Lower leg skin (tissue), 4 donors: ENCODE measurements at regions not wholly inside any gene's neighbourhood (a gene's known extent, or its start where the extent isn't known, plus 50 kb on each side); places are given as distances from the start of the nearest gene placed in this dataset.

Experiments used
- DNase-seq, 2 donors: peaks; one replicate each; pipeline ENCODE4 v3.0.0-alpha.2; 2019; ENCODE audit warnings: low spot score in 2 of 2
- H3K4me3 ChIP-seq: fragments of 200-600 bp; sonication (generic); 2 replicates; pipeline ENCODE4 v1.5.1; 2017; ENCODE audit warnings: mild to moderate bottlenecking, low read depth; ENCODE audit not compliant: poor library complexity, severe bottlenecking
- POLR2A ChIP-seq, 2 donors: fragments of 450-650 bp; IDR thresholded peaks; one replicate each; pipeline ENCODE4 v1.6.1; 2016 to 2017; ENCODE audit warnings: antibody characterized with exemption in 2 of 2, mild to moderate bottlenecking in 1 of 2, moderate library complexity in 1 of 2
- WGBS, 2 donors: methylation state at CpG; one replicate each; pipeline ENCODE4 v1.1.5; 2018; 5-methylcytosine and 5-hydroxymethylcytosine counted together
- intact Hi-C: fragments of 100-400 bp; cut with DNase I; formaldehyde crosslinking; loops from one replicate; pipeline ENCODE4 v1.15.0; 2023; ENCODE audit warnings: low total_unique reads
- TF ChIP-seq, protein P1 (sequence below), 3 donors: fragments of 450-650 bp; IDR thresholded peaks; one replicate each; pipeline ENCODE4 v1.5.1; 2016; ENCODE audit warnings: antibody characterized with exemption in 3 of 3, mild to moderate bottlenecking in 3 of 3, moderate library complexity in 2 of 3

DNA sequence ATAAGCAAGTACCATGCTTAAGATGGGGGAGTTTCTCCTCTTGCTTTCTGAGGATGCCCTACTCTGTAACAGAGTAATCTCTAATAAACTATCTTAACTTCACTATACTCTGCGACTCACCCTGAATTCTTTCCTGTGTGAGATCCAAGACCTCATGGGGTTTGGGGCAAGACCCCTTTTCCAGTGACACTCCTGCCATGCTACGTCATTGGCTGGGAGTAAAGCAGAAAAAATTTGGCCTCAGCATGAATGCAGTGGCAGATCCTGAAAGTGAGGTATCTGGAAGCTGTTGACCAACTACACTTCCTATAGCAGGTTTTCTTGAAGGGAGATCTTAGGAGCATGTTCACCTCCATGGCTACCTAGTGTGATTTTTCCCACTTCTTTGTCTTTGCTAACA, 109.1 kb upstream of the MED14 start:
- TF ChIP-seq, protein P1, sequence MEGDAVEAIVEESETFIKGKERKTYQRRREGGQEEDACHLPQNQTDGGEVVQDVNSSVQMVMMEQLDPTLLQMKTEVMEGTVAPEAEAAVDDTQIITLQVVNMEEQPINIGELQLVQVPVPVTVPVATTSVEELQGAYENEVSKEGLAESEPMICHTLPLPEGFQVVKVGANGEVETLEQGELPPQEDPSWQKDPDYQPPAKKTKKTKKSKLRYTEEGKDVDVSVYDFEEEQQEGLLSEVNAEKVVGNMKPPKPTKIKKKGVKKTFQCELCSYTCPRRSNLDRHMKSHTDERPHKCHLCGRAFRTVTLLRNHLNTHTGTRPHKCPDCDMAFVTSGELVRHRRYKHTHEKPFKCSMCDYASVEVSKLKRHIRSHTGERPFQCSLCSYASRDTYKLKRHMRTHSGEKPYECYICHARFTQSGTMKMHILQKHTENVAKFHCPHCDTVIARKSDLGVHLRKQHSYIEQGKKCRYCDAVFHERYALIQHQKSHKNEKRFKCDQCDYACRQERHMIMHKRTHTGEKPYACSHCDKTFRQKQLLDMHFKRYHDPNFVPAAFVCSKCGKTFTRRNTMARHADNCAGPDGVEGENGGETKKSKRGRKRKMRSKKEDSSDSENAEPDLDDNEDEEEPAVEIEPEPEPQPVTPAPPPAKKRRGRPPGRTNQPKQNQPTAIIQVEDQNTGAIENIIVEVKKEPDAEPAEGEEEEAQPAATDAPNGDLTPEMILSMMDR (IDR thresholded peaks at IDR 0.05), result no peak
- TF ChIP-seq POLR2A (IDR thresholded peaks at IDR 0.05), result no peak
- DNase-seq, result no peak
- no peak overlapping the region for H3K4me3 ChIP-seq
- intact Hi-C loops, result no loop called here
- WGBS, 2 donors, result 82 to 100% methylated on average over 2 of the region's 2 CpGs

DNA sequence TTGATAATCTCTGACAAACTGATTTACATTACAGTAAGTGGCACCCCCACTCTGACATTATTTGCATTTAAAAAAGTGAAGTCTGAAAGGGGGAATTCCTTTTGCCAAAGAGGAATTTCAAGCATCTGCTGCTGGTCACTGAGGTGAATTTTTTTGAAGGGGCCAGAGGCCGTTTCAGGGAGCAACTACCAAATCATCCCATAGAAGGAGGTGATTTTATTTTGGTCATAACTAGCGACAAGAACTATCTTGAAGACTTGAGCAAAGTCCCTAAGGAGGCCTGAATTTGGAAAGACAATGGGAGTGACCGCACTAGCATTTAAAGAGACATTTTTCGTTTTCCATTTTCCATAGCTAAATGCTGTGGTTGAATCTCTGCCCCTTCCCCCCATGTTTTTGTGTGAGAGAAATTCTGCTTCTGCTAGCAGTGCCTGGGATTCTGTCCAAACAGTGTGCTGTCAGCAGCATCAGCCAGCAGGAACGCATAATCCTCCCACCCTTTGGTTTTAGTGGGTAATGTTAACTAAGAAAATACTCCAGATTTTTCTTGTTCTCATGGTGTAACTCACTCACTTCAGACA, 110.1 kb upstream of the MED14 start:
- no peak overlapping the region for H3K4me3 ChIP-seq
- TF ChIP-seq POLR2A (IDR thresholded peaks at IDR 0.05), result no peak
- TF ChIP-seq, protein P1 (IDR thresholded peaks at IDR 0.05), result no peak
- WGBS, 2 donors, result 21 to 39% methylated on average over 5 of the region's 5 CpGs
- intact Hi-C loops, result no loop called here
- DNase-seq, result no peak

DNA sequence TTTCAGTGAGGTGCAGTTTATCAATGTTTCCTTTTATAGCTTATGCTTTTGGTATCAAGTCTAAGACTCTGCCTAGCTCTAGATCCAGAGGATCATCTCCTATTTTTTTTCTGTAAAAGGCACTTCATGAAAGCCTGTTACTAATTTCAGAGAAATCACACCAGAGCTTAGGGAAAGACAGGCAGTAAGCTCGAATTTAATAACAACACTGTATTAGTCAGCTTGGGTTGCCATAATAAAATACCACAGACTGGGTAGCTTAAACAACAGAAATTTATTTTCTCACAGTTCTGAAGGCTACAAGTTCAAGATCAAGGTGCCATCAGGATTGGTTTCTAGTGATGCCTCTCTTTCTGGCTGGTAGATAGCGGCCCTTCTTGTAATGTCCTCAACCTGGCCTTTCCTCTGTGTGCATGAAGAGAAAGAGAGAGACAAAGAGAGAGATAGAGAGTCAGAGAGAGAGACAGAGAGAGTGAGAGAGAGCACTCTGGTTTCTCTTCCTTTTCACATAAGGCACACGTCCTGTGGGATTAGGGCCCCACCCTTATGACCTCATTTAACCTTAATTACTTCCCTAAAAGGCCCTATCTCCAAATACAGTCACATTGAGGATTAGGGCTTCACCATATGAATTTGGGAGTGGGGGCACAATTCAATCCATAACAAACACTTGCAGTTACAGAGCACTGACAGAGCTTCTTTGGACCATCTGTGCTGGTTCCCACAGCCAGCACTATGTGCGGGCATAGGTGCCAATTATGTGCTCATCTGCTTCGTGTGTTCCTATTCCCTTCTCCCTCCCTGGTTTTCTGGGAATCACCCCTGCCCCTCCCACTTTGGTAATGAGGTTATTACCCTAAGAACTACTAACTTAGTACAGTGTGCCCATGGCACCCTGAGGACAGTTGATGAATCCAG, 114.8 kb upstream of the MED14 start:
- TF ChIP-seq, protein P1 (IDR thresholded peaks at IDR 0.05), result no peak
- no peak for TF ChIP-seq POLR2A (IDR thresholded peaks at IDR 0.05)
- 68% methylated on average over 5 of the region's 5 CpGs for WGBS, 2 donors
- no peak overlapping the region for H3K4me3 ChIP-seq
- intact Hi-C loops, result no loop called here
- no peak for DNase-seq

DNA sequence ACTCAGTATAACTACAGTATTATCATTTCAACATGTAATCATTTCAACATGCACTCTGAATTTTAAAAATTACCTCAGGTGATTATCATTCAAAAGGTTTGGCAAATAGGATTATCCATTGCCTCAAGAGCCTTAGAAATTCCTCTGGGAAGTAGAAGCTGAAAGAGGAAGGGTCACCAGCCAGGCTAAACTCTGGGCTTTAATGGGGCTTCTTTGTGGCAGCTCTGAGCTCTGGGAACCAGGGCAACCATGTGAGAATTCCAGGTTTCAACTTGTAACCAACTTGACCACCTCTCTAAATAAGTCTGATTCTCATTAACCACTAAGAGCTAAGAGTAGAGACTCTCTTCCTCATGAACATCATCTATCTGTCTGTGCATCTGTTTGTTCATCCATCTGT, 117.2 kb upstream of the MED14 start:
- no peak overlapping the region for H3K4me3 ChIP-seq
- DNase-seq, result no peak
- TF ChIP-seq POLR2A (IDR thresholded peaks at IDR 0.05), result no peak
- TF ChIP-seq, protein P1 (IDR thresholded peaks at IDR 0.05), result no peak
- intact Hi-C loops, result no loop called here

DNA sequence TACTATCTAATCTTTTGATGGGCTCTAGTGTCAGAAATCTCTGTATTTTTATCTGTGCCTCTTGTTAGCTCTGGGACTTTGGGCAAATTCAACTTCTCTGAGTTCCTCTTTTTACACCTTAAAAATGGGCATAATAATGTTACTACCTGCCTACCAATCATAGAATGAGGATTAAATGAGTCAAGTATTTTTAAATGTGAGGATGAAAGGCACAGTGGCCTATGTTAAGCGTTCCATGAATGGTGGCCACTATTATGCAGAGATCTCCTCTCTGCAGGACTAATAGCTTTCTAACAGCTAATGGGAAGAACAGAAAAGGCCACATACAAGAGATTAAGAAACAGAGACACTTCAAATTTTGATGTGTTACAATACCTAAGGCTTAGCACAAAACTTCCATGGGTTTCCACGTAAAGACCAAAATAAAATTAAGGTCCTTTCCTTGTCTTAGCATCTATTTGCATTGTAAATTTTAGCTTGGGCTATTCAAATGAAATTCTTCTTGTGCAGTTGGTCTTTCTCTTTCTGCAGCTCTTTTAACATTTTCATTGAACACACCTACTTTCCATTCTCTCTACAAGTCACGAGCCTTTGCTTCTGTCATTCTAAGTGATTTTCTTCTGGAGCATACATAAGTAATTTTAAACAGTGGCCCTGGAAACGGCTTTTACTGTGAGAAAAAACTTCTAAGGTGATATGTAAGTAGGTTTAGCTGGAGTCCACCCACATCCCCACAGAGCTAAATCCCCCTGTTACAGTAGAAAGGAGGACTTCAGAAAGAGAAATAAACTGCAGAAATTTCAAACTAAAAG, 117.9 kb upstream of the MED14 start:
- WGBS, 2 donors, result 51 to 88% methylated on average over 4 of the region's 4 CpGs
- DNase-seq, result no peak
- no peak overlapping the region for H3K4me3 ChIP-seq
- intact Hi-C loops, result no loop called here
- TF ChIP-seq, protein P1 (IDR thresholded peaks at IDR 0.05), result no peak
- TF ChIP-seq POLR2A (IDR thresholded peaks at IDR 0.05), result no peak
